K562 (cell line): ENCODE measurements at regions not wholly inside any gene's neighbourhood (a gene's known extent, or its start where the extent isn't known, plus 50 kb on each side); places are given as distances from the start of the nearest gene placed in this dataset.

Experiments
- ATAC-seq: fragments of 200-7000 bp; cut with Tn5 transposase; 3 replicates; pipeline ENCODE4 v1.9.1; 2020; ENCODE audit warnings: moderate library complexity
- BruUV-seq: library from RNA; stranded (reverse); fragments of 400-500 nt; replicated peaks from 2 replicates; lab custom pipeline; 2021; lab: Mats Ljungman, UMichigan
- CTCF ChIA-PET: fragments of 300-600 bp; formaldehyde crosslinking; extraction: SDS; loops from one replicate; lab custom pipeline; 2021; ENCODE audit warnings: low intra/inter-chr PET ratio; lab: Yijun Ruan, JAX
- POLR2A ChIA-PET: fragments of 300-600, 350-650 bp; sonication (Branson Sonifier 250); formaldehyde crosslinking; extraction: SDS; loops from one replicate; lab custom pipeline; 2021; ENCODE audit warnings: antibody characterized with exemption, inconsistent platforms; lab: Yijun Ruan, JAX
- DNase-seq, 4 experiments: peaks; one replicate each; pipeline versions ENCODE4 v3.0.0 to v3.0.0-alpha.2; 2011 to 2018; ENCODE audit warnings: low spot score in 3 of 4, mixed read lengths in 3 of 4; ENCODE audit errors: extremely low read depth in 1 of 4
- FAIRE-seq: peaks from 2 replicates; lab custom pipeline; 2011; peaks lifted over from hg19 to GRCh38; lab: Jason Lieb, UNC
- H2AFZ ChIP-seq: 2 replicates; pipeline ENCODE4 v1.6.0; 2011; ENCODE audit warnings: low read depth, low read length, control low read depth, inconsistent platforms
- H3K27ac ChIP-seq: fragments of 200-600 bp; 3 replicates; pipeline ENCODE4 v1.8.0; 2011; ENCODE audit warnings: low read depth, mild to moderate bottlenecking, control low read depth, inconsistent platforms, low read length, moderate library complexity, mixed read lengths; ENCODE audit errors: extremely low read depth
- H3K27me3 ChIP-seq, 2 experiments: fragments of 300-600 bp in 1 of 2; 2 replicates in 1 of 2; 3 replicates in 1 of 2; pipeline versions ENCODE4 v1.6.0 to v1.8.0; 2011; ENCODE audit warnings: inconsistent platforms in 2 of 2, low read length in 2 of 2, mild to moderate bottlenecking in 1 of 2, mixed read lengths in 1 of 2, moderate library complexity in 1 of 2; ENCODE audit not compliant: control insufficient read depth in 2 of 2, insufficient read depth in 2 of 2
- H3K36me3 ChIP-seq: fragments of 300-600 bp; 3 replicates; pipeline ENCODE4 v1.8.0; 2011; ENCODE audit warnings: mild to moderate bottlenecking, low read length, inconsistent platforms; ENCODE audit not compliant: control insufficient read depth, insufficient read depth
- H3K4me1 ChIP-seq, 2 experiments: fragments of 200-600 bp in 1 of 2; replicated peaks in 1 of 2; 2 replicates in 1 of 2; 3 replicates in 1 of 2; pipeline versions ENCODE4 v1.5.1 to v1.8.0; 2011; ENCODE audit warnings: inconsistent platforms in 2 of 2, low read length in 2 of 2, mild to moderate bottlenecking in 1 of 2, mixed read lengths in 1 of 2, moderate library complexity in 1 of 2; ENCODE audit not compliant: control insufficient read depth in 2 of 2, insufficient read depth in 2 of 2
- H3K4me2 ChIP-seq: 2 replicates; pipeline ENCODE4 v1.6.1; 2011; ENCODE audit warnings: low read length, control low read depth, inconsistent platforms, mixed read lengths; ENCODE audit not compliant: insufficient read depth
- H3K4me3 ChIP-seq: fragments of 200-600 bp; sonication (generic), shearing (Covaris generic); 2 replicates; pipeline ENCODE4 v1.5.1; 2016; ENCODE audit warnings: control low read depth, inconsistent platforms
- H3K79me2 ChIP-seq: fragments of 200-600 bp; 3 replicates; pipeline ENCODE4 v1.8.0; 2011; ENCODE audit warnings: low read length, inconsistent platforms; ENCODE audit not compliant: control insufficient read depth, insufficient read depth
- H3K9ac ChIP-seq, 2 experiments: 2 replicates each; pipeline versions ENCODE4 v1.6.0 to v1.6.1; 2011; ENCODE audit warnings: low read depth in 2 of 2, low read length in 2 of 2, control low read depth in 1 of 2, inconsistent platforms in 1 of 2, mild to moderate bottlenecking in 1 of 2, mixed read lengths in 1 of 2; ENCODE audit not compliant: insufficient read depth in 1 of 2
- H3K9me1 ChIP-seq: one replicate; pipeline ENCODE4 v1.6.0; 2011; ENCODE audit warnings: inconsistent platforms, mild to moderate bottlenecking, low read length, moderate library complexity; ENCODE audit not compliant: control insufficient read depth, insufficient read depth
- H3K9me3 ChIP-seq: replicated peaks from 2 replicates; pipeline ENCODE4 v1.5.1; 2011; ENCODE audit warnings: low read depth, low read length, inconsistent platforms; ENCODE audit not compliant: control insufficient read depth, insufficient read depth
- H4K20me1 ChIP-seq: replicated peaks from 2 replicates; pipeline ENCODE4 v1.6.1; 2011; ENCODE audit warnings: low read length, inconsistent platforms, mixed read lengths; ENCODE audit not compliant: control insufficient read depth, insufficient read depth
- BHLHE40 ChIP-seq: IDR thresholded peaks from 2 replicates; pipeline ENCODE4 v1.6.1; 2011; ENCODE audit warnings: low read length, improper control_type of control experiment
- FIP1L1 ChIP-seq: fragments of 200-400 bp; formaldehyde crosslinking; IDR thresholded peaks from 2 replicates; pipeline ENCODE4 v1.6.1; 2018; ENCODE audit warnings: mild to moderate bottlenecking, low read depth, low read length; ENCODE audit not compliant: poor library complexity, severe bottlenecking
- KAT8 ChIP-seq: fragments of 450-650 bp; IDR thresholded peaks from 2 replicates; pipeline ENCODE4 v1.6.1; 2016; ENCODE audit warnings: low read depth, mild to moderate bottlenecking
- MCM3 ChIP-seq: fragments of 450-650 bp; IDR thresholded peaks from 2 replicates; pipeline ENCODE4 v1.6.1; 2016
- PHF20 ChIP-seq: fragments of 450-650 bp; IDR thresholded peaks from 2 replicates; pipeline ENCODE4 v1.6.1; 2018; ENCODE audit not compliant: partially characterized antibody
- POLR2AphosphoS5 ChIP-seq: IDR thresholded peaks from 2 replicates; pipeline ENCODE4 v1.6.1; 2011; ENCODE audit warnings: mild to moderate bottlenecking, low read depth, low read length, moderate library complexity; ENCODE audit not compliant: control insufficient read depth, insufficient read depth
- PREB ChIP-seq: sonication (generic); formaldehyde crosslinking; IDR thresholded peaks from 2 replicates; pipeline ENCODE4 v1.8.1; 2023; ENCODE audit warnings: mild to moderate bottlenecking, missing genetic modification reagents
- SIN3A ChIP-seq, 2 experiments: fragments of 150-350 bp in 1 of 2; IDR thresholded peaks; 2 replicates each; pipeline ENCODE4 v1.6.1; 2011 to 2016; ENCODE audit warnings: borderline replicate concordance in 2 of 2, low read depth in 2 of 2, low read length in 2 of 2, mild to moderate bottlenecking in 2 of 2, moderate library complexity in 2 of 2; ENCODE audit not compliant: control insufficient read depth in 1 of 2
- SRSF3 ChIP-seq: fragments of 200-400 bp; formaldehyde crosslinking; IDR thresholded peaks from 2 replicates; pipeline ENCODE4 v1.6.1; 2016; ENCODE audit warnings: mild to moderate bottlenecking, low read length, moderate library complexity; ENCODE audit not compliant: insufficient read depth
- TAL1 ChIP-seq: fragments of 450-650 bp; IDR thresholded peaks from 2 replicates; pipeline ENCODE4 v1.6.1; 2016; ENCODE audit warnings: mild to moderate bottlenecking
- ZNF280B ChIP-seq: fragments of 250-450 bp; sonication (Bioruptor Pico); IDR thresholded peaks from 2 replicates; pipeline ENCODE4 v1.5.1; 2021; ENCODE audit warnings: mild to moderate bottlenecking
- ZNF764 ChIP-seq: fragments of 250-450 bp; sonication (Bioruptor Pico); IDR thresholded peaks from 2 replicates; pipeline ENCODE4 v1.4.0; 2020; ENCODE audit warnings: low read depth, mild to moderate bottlenecking, moderate library complexity
- WGBS: fragments of 100-300 bp; shearing (Covaris generic); methylation state at CpG from one replicate; pipeline ENCODE4 v1.1.6; 2016; ENCODE audit warnings: low coverage, mixed read lengths; ENCODE audit not compliant: insufficient coverage; ENCODE audit errors: missing lambda C conversion rate; 5-methylcytosine and 5-hydroxymethylcytosine counted together
- in situ Hi-C: fragments of 300-500 bp; cut with MboI; formaldehyde crosslinking; loops from 4 replicates; pipeline ENCODE4 v1.15.0; 2018; ENCODE audit warnings: inconsistent platforms, mixed read lengths
- intact Hi-C: fragments of 100-400 bp; cut with micrococcal nuclease; formaldehyde crosslinking; loops from 2 replicates; pipeline ENCODE4 v1.14.2; 2022
- TF ChIP-seq, protein P1 (sequence below): fragments of 450-650 bp; IDR thresholded peaks from 2 replicates; pipeline ENCODE4 v1.6.1; 2017; ENCODE audit warnings: mild to moderate bottlenecking, moderate library complexity

DNA sequence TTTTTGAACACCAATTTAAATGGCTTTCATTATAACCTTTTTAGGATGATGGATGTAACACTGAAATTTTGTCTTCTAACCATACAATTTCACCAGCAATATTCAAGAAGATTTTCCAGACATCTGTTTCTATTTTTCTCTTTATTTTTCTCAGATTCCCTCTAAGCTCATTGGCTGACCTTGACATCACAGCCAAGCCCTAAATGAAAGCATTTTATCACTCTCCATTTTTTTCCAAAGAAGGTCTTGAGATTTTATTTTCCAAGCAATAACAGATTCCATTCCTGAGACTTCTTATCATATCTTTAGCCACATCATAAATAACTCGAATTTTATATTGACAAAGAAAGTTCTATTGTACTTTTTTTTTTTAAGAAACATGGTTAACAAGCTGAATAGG is 392.6 kb upstream of the THBS1 start:
- H2AFZ ChIP-seq, result no peak overlapping the region
- intact Hi-C loops, result no loop called here
- no peaks in the 10 kb centered on the region for H3K79me2 ChIP-seq
- H4K20me1 ChIP-seq, result no peaks in the 10 kb centered on the region
- TF ChIP-seq KAT8 (no peak), BHLHE40 (no peak), PHF20 (no peak), MCM3 (no peak), PREB (no peak), ZNF280B (CRISPR knock-in tag) (no peak), POLR2AphosphoS5 (no peak), SRSF3 (no peak), FIP1L1 (no peak), TAL1 (no peak), ZNF764 (CRISPR knock-in tag) (no peak), SIN3A (IDR thresholded peaks at IDR 0.05; ENCODE audit: borderline replicate concordance in 2 of 2, control insufficient read depth in 1 of 2, low read depth in 2 of 2, low read length in 2 of 2) (no peak)
- TF ChIP-seq, protein P1, sequence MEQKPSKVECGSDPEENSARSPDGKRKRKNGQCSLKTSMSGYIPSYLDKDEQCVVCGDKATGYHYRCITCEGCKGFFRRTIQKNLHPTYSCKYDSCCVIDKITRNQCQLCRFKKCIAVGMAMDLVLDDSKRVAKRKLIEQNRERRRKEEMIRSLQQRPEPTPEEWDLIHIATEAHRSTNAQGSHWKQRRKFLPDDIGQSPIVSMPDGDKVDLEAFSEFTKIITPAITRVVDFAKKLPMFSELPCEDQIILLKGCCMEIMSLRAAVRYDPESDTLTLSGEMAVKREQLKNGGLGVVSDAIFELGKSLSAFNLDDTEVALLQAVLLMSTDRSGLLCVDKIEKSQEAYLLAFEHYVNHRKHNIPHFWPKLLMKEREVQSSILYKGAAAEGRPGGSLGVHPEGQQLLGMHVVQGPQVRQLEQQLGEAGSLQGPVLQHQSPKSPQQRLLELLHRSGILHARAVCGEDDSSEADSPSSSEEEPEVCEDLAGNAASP, result no peak
- TF ChIP-seq, all 486 proteins: peak for 0
- no TSS peak for BruUV-seq
- Histone ChIP-seq H3K4me1 (no peaks in the 10 kb centered on the region), H3K4me2 (no peak overlapping the region), H3K4me3 (no peak overlapping the region), H3K36me3 (no peaks in the 10 kb centered on the region), H3K27me3 (0 out of 5 replicates have a peak, but pooled peaks cover 0 to 4% of the 10 kb centered on the region in 2 experiments), H3K9me1 (no peaks in the 10 kb centered on the region), H3K27ac (no peak overlapping the region), H3K9me3 (no peaks in the 10 kb centered on the region), H3K9ac (no peak overlapping the region)
- no peak for FAIRE-seq
- ATAC-seq, result no peak
- in situ Hi-C loops, result no loop called here
- POLR2A ChIA-PET, result interaction anchor here (2.1 kb wide), 1 partner anchor 9 kb away, joined by 4 read pairs; no protein-coding TSS in a partner anchor
- DNase-seq, result no peak
- CTCF ChIA-PET, result no interaction called here
- 0% methylated on average over 1 of the region's 1 CpG for WGBS
